GM12865 (cell line): ENCODE measurements at regions not wholly inside any gene's neighbourhood (a gene's known extent, or its start where the extent isn't known, plus 50 kb on each side); places are given as distances from the start of the nearest gene placed in this dataset.

ENCODE experiments used
- DNase-seq: peaks from one replicate; pipeline ENCODE4 v3.0.0; 2010; ENCODE audit warnings: low read depth
- H3K4me3 ChIP-seq: 2 replicates; pipeline ENCODE4 v1.5.1; 2011; ENCODE audit warnings: mild to moderate bottlenecking, low read depth, low read length, control low read depth
- CTCF ChIP-seq: IDR thresholded peaks from 2 replicates; pipeline ENCODE4 v1.5.1; 2011; ENCODE audit warnings: low read length, control low read depth, low read depth, inconsistent platforms; ENCODE audit not compliant: insufficient read depth; ENCODE audit errors: missing control alignments

- no peak overlapping the region for H3K4me3 ChIP-seq
- TF ChIP-seq CTCF, result no peak
- DNase-seq, result no peak
Measured at GRCh38 chr4:25560605-25561004, 95.0 kb upstream of the SLC34A2 start.

GRCh38 chr4:25563071-25563564 lies 92.5 kb upstream of the SLC34A2 start:
- TF ChIP-seq CTCF, result no peak

GRCh38 chr4:25564836-25565235 lies 90.8 kb upstream of the SLC34A2 start:
- no peak for DNase-seq
- H3K4me3 ChIP-seq, result no peak overlapping the region
- TF ChIP-seq CTCF, result no peak

More at GRCh38 chr4:25563071-25563564, 92.5 kb upstream of the SLC34A2 start:
- no peak for DNase-seq
- H3K4me3 ChIP-seq, result no peak overlapping the region

GRCh38 chr4:25567253-25567652 lies 88.4 kb upstream of the SLC34A2 start:
- DNase-seq, result no peak
- no peak overlapping the region for H3K4me3 ChIP-seq
- no peak for TF ChIP-seq CTCF

- TF ChIP-seq CTCF, result no peak
- H3K4me3 ChIP-seq, result no peak overlapping the region
- no peak for DNase-seq
Measured at GRCh38 chr4:25569716-25570115, 85.9 kb upstream of the SLC34A2 start.

GRCh38 chr4:25575611-25576010 lies 80.0 kb upstream of the SLC34A2 start:
- no peak overlapping the region for H3K4me3 ChIP-seq
- DNase-seq, result no peak
- no peak for TF ChIP-seq CTCF

- no peak overlapping the region for H3K4me3 ChIP-seq
- no peak for TF ChIP-seq CTCF
- DNase-seq, result no peak
Measured at GRCh38 chr4:25578432-25578831, 77.2 kb upstream of the SLC34A2 start.
